Caco-2 (cell line): ENCODE measurements at regions not wholly inside any gene's neighbourhood (a gene's known extent, or its start where the extent isn't known, plus 50 kb on each side); places are given as distances from the start of the nearest gene placed in this dataset.

Experiments used
- BruUV-seq: library from RNA; stranded (reverse); fragments of 400-500 nt; replicated peaks from 2 replicates; lab custom pipeline; 2021; lab: Mats Ljungman, UMichigan
- CTCF ChIA-PET: fragments of 300-600 bp; sonication (Branson Sonifier 250); formaldehyde crosslinking; loops from one replicate; lab custom pipeline; 2022; ENCODE audit warnings: antibody characterized with exemption; lab: Charles Lee
- POLR2A ChIA-PET: fragments of 300-600 bp; sonication (Branson Sonifier 250); formaldehyde crosslinking; loops from one replicate; lab custom pipeline; 2022; ENCODE audit warnings: antibody characterized with exemption; lab: Charles Lee
- DNase-seq, 2 experiments: peaks; one replicate each; pipeline versions ENCODE4 v3.0.0 to v3.0.0-alpha.2; 2020 to 2022
- H3K27me3 ChIP-seq: replicated peaks from 2 replicates; pipeline ENCODE4 v1.6.0; 2011; ENCODE audit warnings: low read length; ENCODE audit not compliant: control insufficient read depth, insufficient read depth
- H3K36me3 ChIP-seq: 2 replicates; pipeline ENCODE4 v1.5.1; 2011; ENCODE audit warnings: low read length; ENCODE audit not compliant: control insufficient read depth, insufficient read depth
- H3K4me1 ChIP-seq: fragments of 250-450 bp; sonication (Bioruptor Pico); 2 replicates; pipeline ENCODE4 v1.5.1; 2020; ENCODE audit warnings: mild to moderate bottlenecking
- H3K4me3 ChIP-seq: 2 replicates; pipeline ENCODE4 v1.5.1; 2011; ENCODE audit warnings: low read depth, mild to moderate bottlenecking, control low read depth, low read length
- H3K9me3 ChIP-seq: fragments of 250-450 bp; sonication (Bioruptor Pico); 2 replicates; pipeline ENCODE4 v1.5.1; 2020; ENCODE audit warnings: mild to moderate bottlenecking, moderate library complexity
- H3K27ac Mint-ChIP-seq: one replicate; pipeline ENCODE4 v1.8.0; 2022; ENCODE audit warnings: mixed read lengths; ENCODE audit not compliant: unreplicated experiment
- H3K27me3 Mint-ChIP-seq: one replicate; pipeline ENCODE4 v1.8.0; 2022; ENCODE audit warnings: mixed read lengths; ENCODE audit not compliant: insufficient read depth, unreplicated experiment
- H3K36me3 Mint-ChIP-seq: one replicate; pipeline ENCODE4 v1.8.0; 2022; ENCODE audit warnings: mild to moderate bottlenecking, mixed read lengths; ENCODE audit not compliant: insufficient read depth, unreplicated experiment
- H3K4me1 Mint-ChIP-seq: one replicate; pipeline ENCODE4 v1.8.0; 2022; ENCODE audit warnings: low read depth, mixed read lengths; ENCODE audit not compliant: unreplicated experiment
- H3K4me3 Mint-ChIP-seq: one replicate; pipeline ENCODE4 v1.8.0; 2022; ENCODE audit warnings: mild to moderate bottlenecking, moderate library complexity, mixed read lengths; ENCODE audit not compliant: unreplicated experiment
- H3K9me3 Mint-ChIP-seq: one replicate; pipeline ENCODE4 v1.8.0; 2022; ENCODE audit warnings: mixed read lengths; ENCODE audit not compliant: unreplicated experiment
- CTCF ChIP-seq, 2 experiments: fragments of 200-600 bp in 1 of 2; IDR thresholded peaks; 1 replicate in 1 of 2; 2 replicates in 1 of 2; pipeline versions ENCODE4 v1.5.1 to v1.8.0; 2011 to 2022; ENCODE audit warnings: antibody characterized with exemption in 1 of 2, control low read depth in 1 of 2, inconsistent platforms in 1 of 2, low read depth in 1 of 2, low read length in 1 of 2, mild to moderate bottlenecking in 1 of 2, moderate library complexity in 1 of 2; ENCODE audit not compliant: insufficient read depth in 1 of 2, severe bottlenecking in 1 of 2, unreplicated experiment in 1 of 2
- intact Hi-C: fragments of 100-400 bp; cut with micrococcal nuclease; formaldehyde crosslinking; loops from one replicate; pipeline ENCODE4 v1.10.0; 2022; ENCODE audit not compliant: unreplicated experiment

- POLR2A ChIA-PET: no interaction called here
- CTCF ChIA-PET: interaction anchor here (0.7 to 1.0 kb wide), 2 partner anchors 35 to 36 kb away, joined by 4 read pairs; no protein-coding TSS in a partner anchor
- H3K36me3 Mint-ChIP-seq: no peaks in the 10 kb centered on the region
Observed at GRCh38 chr3:56954125-56954524, 106.3 kb upstream of the SPATA12 start.

GRCh38 chr3:56952846-56953245, 107.6 kb upstream of the SPATA12 start:
- intact Hi-C loops: no loop called here
- no peak overlapping the region for H3K27ac Mint-ChIP-seq
- H3K36me3 Mint-ChIP-seq: no peaks in the 10 kb centered on the region
- ChIA-PET CTCF (no interaction called here), POLR2A (no interaction called here)
- no peaks in the 10 kb centered on the region for H3K27me3 Mint-ChIP-seq
- no peaks in the 10 kb centered on the region for H3K36me3 ChIP-seq
- no TSS peak for BruUV-seq
- H3K4me1 ChIP-seq: peaks cover 7% of the 10 kb centered on the region; the same call in 1 of the 2 replicates
- no peaks in the 10 kb centered on the region for H3K9me3 Mint-ChIP-seq
- no peak for DNase-seq
- TF ChIP-seq CTCF (IDR thresholded peaks at IDR 0.05; ENCODE audit: insufficient read depth in 1 of 2, low read depth in 1 of 2, low read length in 1 of 2, severe bottlenecking in 1 of 2, unreplicated experiment in 1 of 2): no peak
- no peak overlapping the region for H3K4me3 Mint-ChIP-seq
- H3K4me3 ChIP-seq: no peak overlapping the region
- no peaks in the 10 kb centered on the region for H3K27me3 ChIP-seq
- H3K4me1 Mint-ChIP-seq: peaks cover 11% of the 10 kb centered on the region
- no peaks in the 10 kb centered on the region for H3K9me3 ChIP-seq

More at GRCh38 chr3:56954125-56954524, 106.3 kb upstream of the SPATA12 start:
- H3K27me3 Mint-ChIP-seq: no peaks in the 10 kb centered on the region
- Histone ChIP-seq H3K4me1 (peaks cover 7% of the 10 kb centered on the region; the same call in 1 of the 2 replicates), H3K27me3 (no peaks in the 10 kb centered on the region), H3K9me3 (no peaks in the 10 kb centered on the region), H3K4me3 (no peak overlapping the region), H3K36me3 (no peaks in the 10 kb centered on the region)
- DNase-seq: peak in 1 of 2 experiments; percentile 16
- BruUV-seq: no TSS peak
- H3K4me1 Mint-ChIP-seq: peaks cover 11% of the 10 kb centered on the region
- no peaks in the 10 kb centered on the region for H3K9me3 Mint-ChIP-seq
- H3K27ac Mint-ChIP-seq: no peak overlapping the region
- TF ChIP-seq CTCF (IDR thresholded peaks at IDR 0.05; ENCODE audit: insufficient read depth in 1 of 2, low read depth in 1 of 2, low read length in 1 of 2, severe bottlenecking in 1 of 2, unreplicated experiment in 1 of 2): peak in 1 of 2 experiments; percentile 18
- intact Hi-C loops: loop anchor here (1.0 kb wide), 1 partner anchor 43 kb away; no protein-coding TSS in a partner anchor
- H3K4me3 Mint-ChIP-seq: no peak overlapping the region

- Histone ChIP-seq H3K9me3 (no peaks in the 10 kb centered on the region), H3K27me3 (no peaks in the 10 kb centered on the region), H3K36me3 (no peaks in the 10 kb centered on the region), H3K4me3 (no peak overlapping the region), H3K4me1 (peaks cover 7% of the 10 kb centered on the region; the same call in 1 of the 2 replicates)
- intact Hi-C loops: no loop called here
- ChIA-PET CTCF (no interaction called here), POLR2A (no interaction called here)
- DNase-seq: no peak
- BruUV-seq: no TSS peak
- H3K36me3 Mint-ChIP-seq: no peaks in the 10 kb centered on the region
- peaks cover 11% of the 10 kb centered on the region for H3K4me1 Mint-ChIP-seq
- H3K9me3 Mint-ChIP-seq: no peaks in the 10 kb centered on the region
- H3K27ac Mint-ChIP-seq: no peak overlapping the region
- no peak for TF ChIP-seq CTCF (IDR thresholded peaks at IDR 0.05; ENCODE audit: insufficient read depth in 1 of 2, low read depth in 1 of 2, low read length in 1 of 2, severe bottlenecking in 1 of 2, unreplicated experiment in 1 of 2)
- H3K4me3 Mint-ChIP-seq: no peak overlapping the region
- H3K27me3 Mint-ChIP-seq: no peaks in the 10 kb centered on the region
Observed at GRCh38 chr3:56952061-56952460, 108.4 kb upstream of the SPATA12 start.
